ENCODE measurements at regions not wholly inside any gene's neighbourhood (a gene's known extent, or its start where the extent isn't known, plus 50 kb on each side); places are given as distances from the start of the nearest gene placed in this dataset.

GRCh38 chr22:27303718-27304117 is 497.8 kb downstream of the MN1 start:
- H3K79me2 ChIP-seq (ENCODE audit: control insufficient read depth, insufficient read depth, low read length), result no peaks in the 10 kb centered on the region
- no peaks in the 10 kb centered on the region for H3K4me1 ChIP-seq (ENCODE audit: control insufficient read depth, extremely low read depth, insufficient read depth, low read length)
- H2AFZ ChIP-seq (ENCODE audit: control insufficient read depth, low read length), result no peak overlapping the region
- no peak for DNase-seq (ENCODE audit: low read depth, low spot score)
- FAIRE-seq, result no peak
- H3K27ac ChIP-seq (ENCODE audit: control insufficient read depth, insufficient read depth, low read length), result no peak overlapping the region
- H3K9ac ChIP-seq (ENCODE audit: control insufficient read depth, extremely low read depth, insufficient read depth, low read length), result no peak overlapping the region
- no peaks in the 10 kb centered on the region for H3K36me3 ChIP-seq (ENCODE audit: control insufficient read depth in 2 of 2, extremely low read depth in 1 of 2, insufficient read depth in 2 of 2, low read length in 2 of 2)
- H3K4me3 ChIP-seq (ENCODE audit: control insufficient read depth in 2 of 3, extremely low read depth in 1 of 3, insufficient read depth in 2 of 3, low read depth in 1 of 3, low read length in 3 of 3), result no peak overlapping the region
- H3K4me2 ChIP-seq (ENCODE audit: control insufficient read depth, extremely low read depth, insufficient read depth, low read depth, low read length), result no peak overlapping the region
- peaks cover under 1% of the 10 kb centered on the region for H3K27me3 ChIP-seq (ENCODE audit: control insufficient read depth, extremely low read depth, insufficient read depth, low read length)
- no peaks in the 10 kb centered on the region for H3K9me3 ChIP-seq (ENCODE audit: control insufficient read depth, low read depth, low read length)
- no peaks in the 10 kb centered on the region for H4K20me1 ChIP-seq (ENCODE audit: control insufficient read depth, extremely low read depth, insufficient read depth, low read length)
- no peaks in the 10 kb centered on the region for H3K9me1 ChIP-seq (ENCODE audit: control insufficient read depth, extremely low read depth, insufficient read depth, low read length)
- dilution Hi-C loops (cut with MboI; ENCODE audit: extremely low pct_ligation_motif_present, low sequenced_read_pairs), result no loop called here
- TF ChIP-seq, protein P1, sequence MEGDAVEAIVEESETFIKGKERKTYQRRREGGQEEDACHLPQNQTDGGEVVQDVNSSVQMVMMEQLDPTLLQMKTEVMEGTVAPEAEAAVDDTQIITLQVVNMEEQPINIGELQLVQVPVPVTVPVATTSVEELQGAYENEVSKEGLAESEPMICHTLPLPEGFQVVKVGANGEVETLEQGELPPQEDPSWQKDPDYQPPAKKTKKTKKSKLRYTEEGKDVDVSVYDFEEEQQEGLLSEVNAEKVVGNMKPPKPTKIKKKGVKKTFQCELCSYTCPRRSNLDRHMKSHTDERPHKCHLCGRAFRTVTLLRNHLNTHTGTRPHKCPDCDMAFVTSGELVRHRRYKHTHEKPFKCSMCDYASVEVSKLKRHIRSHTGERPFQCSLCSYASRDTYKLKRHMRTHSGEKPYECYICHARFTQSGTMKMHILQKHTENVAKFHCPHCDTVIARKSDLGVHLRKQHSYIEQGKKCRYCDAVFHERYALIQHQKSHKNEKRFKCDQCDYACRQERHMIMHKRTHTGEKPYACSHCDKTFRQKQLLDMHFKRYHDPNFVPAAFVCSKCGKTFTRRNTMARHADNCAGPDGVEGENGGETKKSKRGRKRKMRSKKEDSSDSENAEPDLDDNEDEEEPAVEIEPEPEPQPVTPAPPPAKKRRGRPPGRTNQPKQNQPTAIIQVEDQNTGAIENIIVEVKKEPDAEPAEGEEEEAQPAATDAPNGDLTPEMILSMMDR (optimal IDR thresholded peaks at IDR 0.05 in 1 of 3, IDR thresholded peaks at IDR 0.05 in 1 of 3, conservative IDR thresholded peaks at IDR 0.05 in 1 of 3; ENCODE audit: extremely low read depth in 1 of 3, insufficient read depth in 2 of 3, low read length in 3 of 3), result no peak

DNA sequence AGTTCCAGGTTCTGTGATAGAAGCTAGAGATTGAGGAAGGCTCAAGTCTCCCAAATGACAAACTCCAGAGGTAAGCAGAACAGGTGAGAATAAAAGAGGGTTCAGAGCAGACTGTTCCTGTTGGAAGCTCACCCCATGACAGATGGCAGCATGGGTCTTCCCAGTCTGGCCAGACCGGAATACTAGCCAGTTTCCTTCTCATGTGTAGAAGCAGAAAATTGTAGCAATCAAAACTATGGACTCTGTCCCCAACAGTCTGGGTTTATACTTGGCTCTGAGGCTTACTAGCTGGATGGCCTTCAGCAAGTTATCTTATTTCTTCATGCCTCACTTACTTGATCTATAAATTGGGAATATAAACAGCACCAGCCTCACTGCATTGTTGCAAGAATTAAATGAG is 494.8 kb downstream of the MN1 start:
- H3K36me3 ChIP-seq (ENCODE audit: control insufficient read depth in 2 of 2, extremely low read depth in 1 of 2, insufficient read depth in 2 of 2, low read length in 2 of 2), result no peaks in the 10 kb centered on the region
- H4K20me1 ChIP-seq (ENCODE audit: control insufficient read depth, extremely low read depth, insufficient read depth, low read length), result no peaks in the 10 kb centered on the region
- dilution Hi-C loops (cut with MboI; ENCODE audit: extremely low pct_ligation_motif_present, low sequenced_read_pairs), result no loop called here
- no peak overlapping the region for H3K9ac ChIP-seq (ENCODE audit: control insufficient read depth, extremely low read depth, insufficient read depth, low read length)
- no peaks in the 10 kb centered on the region for H3K9me1 ChIP-seq (ENCODE audit: control insufficient read depth, extremely low read depth, insufficient read depth, low read length)
- H3K4me1 ChIP-seq (ENCODE audit: control insufficient read depth, extremely low read depth, insufficient read depth, low read length), result no peaks in the 10 kb centered on the region
- FAIRE-seq (no peak), DNase-seq (ENCODE audit: low read depth, low spot score) (no peak)
- no peaks in the 10 kb centered on the region for H3K9me3 ChIP-seq (ENCODE audit: control insufficient read depth, low read depth, low read length)
- H3K27me3 ChIP-seq (ENCODE audit: control insufficient read depth, extremely low read depth, insufficient read depth, low read length), result no peaks in the 10 kb centered on the region
- no peak overlapping the region for H3K27ac ChIP-seq (ENCODE audit: control insufficient read depth, insufficient read depth, low read length)
- no peak overlapping the region for H3K4me3 ChIP-seq (ENCODE audit: control insufficient read depth in 2 of 3, extremely low read depth in 1 of 3, insufficient read depth in 2 of 3, low read depth in 1 of 3, low read length in 3 of 3)
- H2AFZ ChIP-seq (ENCODE audit: control insufficient read depth, low read length), result no peak overlapping the region
- no peak overlapping the region for H3K4me2 ChIP-seq (ENCODE audit: control insufficient read depth, extremely low read depth, insufficient read depth, low read depth, low read length)
- no peaks in the 10 kb centered on the region for H3K79me2 ChIP-seq (ENCODE audit: control insufficient read depth, insufficient read depth, low read length)
- no peak for TF ChIP-seq EZH2 (IDR thresholded peaks at IDR 0.05; ENCODE audit: low read length)
- TF ChIP-seq, protein P1 (optimal IDR thresholded peaks at IDR 0.05 in 1 of 3, IDR thresholded peaks at IDR 0.05 in 1 of 3, conservative IDR thresholded peaks at IDR 0.05 in 1 of 3; ENCODE audit: extremely low read depth in 1 of 3, insufficient read depth in 2 of 3, low read length in 3 of 3), result no peak

Measured in keratinocyte (primary cell).